Adrenal gland (tissue), 5 donors: ENCODE measurements at regions not wholly inside any gene's neighbourhood (a gene's known extent, or its start where the extent isn't known, plus 50 kb on each side); places are given as distances from the start of the nearest gene placed in this dataset.

Source experiments
- POLR2A ChIP-seq, 2 donors: fragments of 450-650 bp; IDR thresholded peaks; one replicate each; pipeline ENCODE4 v1.6.1; 2017; ENCODE audit warnings: antibody characterized with exemption in 2 of 2, mild to moderate bottlenecking in 2 of 2, moderate library complexity in 1 of 2
- TF ChIP-seq, protein P1 (sequence below), 6 experiments: fragments of 450-650 bp in 4 of 6; fragments of 200-600 bp in 2 of 6; sonication (generic) in 1 of 6; IDR thresholded peaks; 1 replicate in 5 of 6; 2 replicates in 1 of 6; pipeline versions ENCODE4 v1.5.1 to v1.8.0; 2016 to 2021; ENCODE audit warnings: antibody characterized with exemption in 6 of 6, mild to moderate bottlenecking in 2 of 6, moderate library complexity in 1 of 6
- donor health status: DM: no; HTN: no; CAD: no.

DNA sequence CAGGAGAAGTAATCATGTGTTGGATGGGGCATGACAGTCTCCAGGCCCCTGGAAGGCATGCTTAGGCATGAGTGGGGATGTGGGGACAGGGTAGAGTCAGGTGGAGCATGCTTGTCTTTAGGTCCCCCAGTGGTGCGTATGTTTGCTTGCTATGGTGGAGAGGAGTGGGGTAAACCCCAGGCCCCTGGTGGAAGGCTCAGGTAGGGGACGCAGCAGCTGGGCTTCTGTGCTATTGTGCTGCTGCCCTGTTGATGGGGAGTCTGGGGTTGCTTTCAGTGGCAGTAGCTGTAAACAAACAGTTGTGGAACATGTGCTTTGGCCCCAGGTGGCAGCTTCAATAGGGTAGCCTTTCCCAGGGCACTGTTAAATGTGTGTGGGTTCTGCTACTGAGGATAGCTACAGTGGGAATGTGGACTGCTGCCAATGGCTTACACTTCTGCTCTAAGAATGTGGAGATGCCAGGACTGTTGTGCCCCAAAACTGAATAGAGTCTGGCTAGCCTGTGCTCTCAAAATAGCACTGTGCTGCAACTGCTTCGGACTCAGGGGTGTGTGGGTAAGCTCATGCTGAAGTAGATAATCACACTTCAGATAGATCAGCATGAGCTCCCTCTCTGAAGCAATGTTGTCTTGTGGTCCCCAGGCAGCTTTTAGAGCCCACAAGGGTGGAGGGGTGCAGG is 1257.3 kb downstream of the DIAPH3 start:
- no peak for TF ChIP-seq POLR2A (IDR thresholded peaks at IDR 0.05)
- TF ChIP-seq, protein P1, sequence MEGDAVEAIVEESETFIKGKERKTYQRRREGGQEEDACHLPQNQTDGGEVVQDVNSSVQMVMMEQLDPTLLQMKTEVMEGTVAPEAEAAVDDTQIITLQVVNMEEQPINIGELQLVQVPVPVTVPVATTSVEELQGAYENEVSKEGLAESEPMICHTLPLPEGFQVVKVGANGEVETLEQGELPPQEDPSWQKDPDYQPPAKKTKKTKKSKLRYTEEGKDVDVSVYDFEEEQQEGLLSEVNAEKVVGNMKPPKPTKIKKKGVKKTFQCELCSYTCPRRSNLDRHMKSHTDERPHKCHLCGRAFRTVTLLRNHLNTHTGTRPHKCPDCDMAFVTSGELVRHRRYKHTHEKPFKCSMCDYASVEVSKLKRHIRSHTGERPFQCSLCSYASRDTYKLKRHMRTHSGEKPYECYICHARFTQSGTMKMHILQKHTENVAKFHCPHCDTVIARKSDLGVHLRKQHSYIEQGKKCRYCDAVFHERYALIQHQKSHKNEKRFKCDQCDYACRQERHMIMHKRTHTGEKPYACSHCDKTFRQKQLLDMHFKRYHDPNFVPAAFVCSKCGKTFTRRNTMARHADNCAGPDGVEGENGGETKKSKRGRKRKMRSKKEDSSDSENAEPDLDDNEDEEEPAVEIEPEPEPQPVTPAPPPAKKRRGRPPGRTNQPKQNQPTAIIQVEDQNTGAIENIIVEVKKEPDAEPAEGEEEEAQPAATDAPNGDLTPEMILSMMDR (IDR thresholded peaks at IDR 0.05) = no peak
